ENCODE measurements at regions not wholly inside any gene's neighbourhood (a gene's known extent, or its start where the extent isn't known, plus 50 kb on each side); places are given as distances from the start of the nearest gene placed in this dataset.

- no peak for DNase-seq
These were observed 252.2 kb upstream of the MTNR1B start for GRCh38 chr11:92717240-92717639.

- DNase-seq = no peak
These were observed 249.1 kb upstream of the MTNR1B start for GRCh38 chr11:92720385-92720784.

- DNase-seq = no peak
These were observed 244.1 kb upstream of the MTNR1B start for GRCh38 chr11:92725352-92725751.

GRCh38 chr11:92727123-92727522 lies 242.3 kb upstream of the MTNR1B start:
- no peak for DNase-seq

- no peak for DNase-seq
These were observed 241.7 kb upstream of the MTNR1B start for GRCh38 chr11:92727769-92728168.

- DNase-seq = no peak
These were observed 240.8 kb upstream of the MTNR1B start for GRCh38 chr11:92728628-92729027.

GRCh38 chr11:92735039-92735438 lies 234.4 kb upstream of the MTNR1B start:
- no peak for DNase-seq

GRCh38 chr11:92738276-92738675 lies 231.2 kb upstream of the MTNR1B start:
- DNase-seq = peak; percentile 19

GRCh38 chr11:92739041-92739440 lies 230.4 kb upstream of the MTNR1B start:
- DNase-seq = peak; percentile 68

- peak; percentile 23 for DNase-seq
These were observed 230.0 kb upstream of the MTNR1B start for GRCh38 chr11:92739491-92739890.

- DNase-seq = no peak
These were observed 229.2 kb upstream of the MTNR1B start for GRCh38 chr11:92740276-92740675.

- no peak for DNase-seq
These were observed 224.4 kb upstream of the MTNR1B start for GRCh38 chr11:92744929-92745585.

- DNase-seq = no peak
These were observed 218.7 kb upstream of the MTNR1B start for GRCh38 chr11:92750794-92751193.

GRCh38 chr11:92751594-92751993 lies 217.9 kb upstream of the MTNR1B start:
- no peak for DNase-seq

GRCh38 chr11:92752122-92752521 lies 217.3 kb upstream of the MTNR1B start:
- DNase-seq = no peak

- peak; percentile 43 for DNase-seq
These were observed 216.3 kb upstream of the MTNR1B start for GRCh38 chr11:92753161-92753560.

GRCh38 chr11:92758241-92758780 lies 211.1 kb upstream of the MTNR1B start:
- DNase-seq = peak; percentile 49

GRCh38 chr11:92759571-92760214 lies 209.8 kb upstream of the MTNR1B start:
- DNase-seq = no peak

- no peak for DNase-seq
These were observed 207.3 kb upstream of the MTNR1B start for GRCh38 chr11:92762121-92762540.

- no peak for DNase-seq
These were observed 206.1 kb upstream of the MTNR1B start for GRCh38 chr11:92763336-92763735.

GRCh38 chr11:92764128-92764527 lies 205.3 kb upstream of the MTNR1B start:
- DNase-seq = no peak

GRCh38 chr11:92765082-92765840 lies 204.2 kb upstream of the MTNR1B start:
- DNase-seq = no peak

- DNase-seq = peak; percentile 46
These were observed 203.5 kb upstream of the MTNR1B start for GRCh38 chr11:92765965-92766371.

- no peak for DNase-seq
These were observed 202.8 kb upstream of the MTNR1B start for GRCh38 chr11:92766698-92767097.

Data from fibroblast of skin of right quadriceps (primary cell).